ENCODE measurements at regions not wholly inside any gene's neighbourhood (a gene's known extent, or its start where the extent isn't known, plus 50 kb on each side); places are given as distances from the start of the nearest gene placed in this dataset.
A peak's percentile ranks its signal among the peaks of the same experiment; 100 is the strongest.

- Histone ChIP-seq H3K4me3 (ENCODE audit: low read depth, low read length) (no peak overlapping the region), H3K36me3 (ENCODE audit: control insufficient read depth, insufficient read depth, low read length) (no peaks in the 10 kb centered on the region), H3K27me3 (ENCODE audit: control insufficient read depth, insufficient read depth, low read length) (no peaks in the 10 kb centered on the region; the same call in 1 of the 2 replicates)
- peak; percentile 70 for DNase-seq (ENCODE audit: low read depth)
- ChIA-PET CTCF (interaction anchor here (1.5 kb wide), 1 partner anchor 14 kb away, joined by 4 read pairs; no protein-coding TSS in a partner anchor), POLR2A (no interaction called here)
- no peak for TF ChIP-seq CTCF (IDR thresholded peaks at IDR 0.05; ENCODE audit: insufficient read depth, low read depth, low read length)
Observed at GRCh38 chr19:29098863-29099481, 114.0 kb downstream of the UQCRFS1 start.

GRCh38 chr19:29098091-29098490 is 114.9 kb downstream of the UQCRFS1 start:
- POLR2A ChIA-PET, result no interaction called here
- DNase-seq (ENCODE audit: low read depth), result no peak
- Histone ChIP-seq H3K4me3 (ENCODE audit: low read depth, low read length) (no peak overlapping the region), H3K36me3 (ENCODE audit: control insufficient read depth, insufficient read depth, low read length) (no peaks in the 10 kb centered on the region), H3K27me3 (ENCODE audit: control insufficient read depth, insufficient read depth, low read length) (no peaks in the 10 kb centered on the region; the same call in 1 of the 2 replicates)
- TF ChIP-seq CTCF (IDR thresholded peaks at IDR 0.05; ENCODE audit: insufficient read depth, low read depth, low read length), result no peak
- CTCF ChIA-PET, result interaction anchor here (1.5 kb wide), 1 partner anchor 13 kb away, joined by 4 read pairs; no protein-coding TSS in a partner anchor

- no peak for DNase-seq (ENCODE audit: low read depth)
- no peaks in the 10 kb centered on the region for H3K36me3 ChIP-seq (ENCODE audit: control insufficient read depth, insufficient read depth, low read length)
- no peak overlapping the region for H3K4me3 ChIP-seq (ENCODE audit: low read depth, low read length)
- ChIA-PET CTCF (interaction anchor here (1.3 to 1.9 kb wide), 2 partner anchors 12 to 43 kb away, joined by 3 to 5 read pairs; no protein-coding TSS in a partner anchor), POLR2A (no interaction called here)
- no peak for TF ChIP-seq CTCF (IDR thresholded peaks at IDR 0.05; ENCODE audit: insufficient read depth, low read depth, low read length)
- H3K27me3 ChIP-seq (ENCODE audit: control insufficient read depth, insufficient read depth, low read length), result no peaks in the 10 kb centered on the region; the same call in 1 of the 2 replicates
Observed at GRCh38 chr19:29096896-29097295, 116.1 kb downstream of the UQCRFS1 start.

GRCh38 chr19:29093553-29093908 is 119.4 kb downstream of the UQCRFS1 start:
- Histone ChIP-seq H3K27me3 (ENCODE audit: control insufficient read depth, insufficient read depth, low read length) (no peaks in the 10 kb centered on the region; the same call in 1 of the 2 replicates), H3K4me3 (ENCODE audit: low read depth, low read length) (no peak overlapping the region), H3K36me3 (ENCODE audit: control insufficient read depth, insufficient read depth, low read length) (no peaks in the 10 kb centered on the region)
- CTCF ChIA-PET, result no interaction called here
- POLR2A ChIA-PET, result no interaction called here
- no peak for DNase-seq (ENCODE audit: low read depth)
- no peak for TF ChIP-seq CTCF (IDR thresholded peaks at IDR 0.05; ENCODE audit: insufficient read depth, low read depth, low read length)

GRCh38 chr19:29092712-29093552 is 120.0 kb downstream of the UQCRFS1 start:
- Histone ChIP-seq H3K27me3 (ENCODE audit: control insufficient read depth, insufficient read depth, low read length) (no peaks in the 10 kb centered on the region; the same call in 1 of the 2 replicates), H3K36me3 (ENCODE audit: control insufficient read depth, insufficient read depth, low read length) (no peaks in the 10 kb centered on the region), H3K4me3 (ENCODE audit: low read depth, low read length) (no peak overlapping the region)
- ChIA-PET POLR2A (no interaction called here), CTCF (interaction anchor here (0.9 kb wide), 1 partner anchor 113 kb away, joined by 3 read pairs; no protein-coding TSS in a partner anchor)
- DNase-seq (ENCODE audit: low read depth), result no peak
- no peak for TF ChIP-seq CTCF (IDR thresholded peaks at IDR 0.05; ENCODE audit: insufficient read depth, low read depth, low read length)

All from BJ (cell line).